UCSD-AML1 (cell line): ENCODE measurements at regions not wholly inside any gene's neighbourhood (a gene's known extent, or its start where the extent isn't known, plus 50 kb on each side); places are given as distances from the start of the nearest gene placed in this dataset.

Source experiments
- DNase-seq: peaks from one replicate; lab custom pipeline; 2025; ENCODE audit not compliant: unreplicated experiment; lab: John Stamatoyannopoulos, UW

GRCh38 chr14:53523226-53523625 lies 370.1 kb upstream of the DDHD1 start:
- no peak for DNase-seq

- no peak for DNase-seq
These were observed 367.2 kb upstream of the DDHD1 start for GRCh38 chr14:53520078-53520928.

GRCh38 chr14:53519137-53519536 lies 366.0 kb upstream of the DDHD1 start:
- no peak for DNase-seq

GRCh38 chr14:53517270-53517960 lies 364.3 kb upstream of the DDHD1 start:
- no peak for DNase-seq

GRCh38 chr14:53516261-53516774 lies 363.2 kb upstream of the DDHD1 start:
- no peak for DNase-seq

DNA sequence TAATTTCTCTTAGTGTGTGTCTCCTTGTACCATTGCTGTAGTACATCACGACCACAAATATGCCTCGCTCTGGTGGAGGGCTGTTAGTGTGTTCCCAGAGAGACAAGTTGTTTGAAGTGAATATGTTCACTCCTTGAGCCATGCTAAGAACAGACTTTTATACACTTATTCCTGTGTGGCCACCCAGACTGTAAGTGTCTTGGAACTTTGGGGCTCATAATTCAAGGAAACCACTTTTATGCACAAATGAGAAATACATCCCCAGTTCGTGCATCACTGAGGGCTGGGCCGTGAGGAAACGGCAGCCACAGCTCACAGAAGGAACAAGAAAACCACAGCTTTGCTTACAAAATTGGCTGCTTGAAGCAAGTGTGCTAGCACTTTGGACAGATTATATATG lies 362.2 kb upstream of the DDHD1 start:
- no peak for DNase-seq

DNA sequence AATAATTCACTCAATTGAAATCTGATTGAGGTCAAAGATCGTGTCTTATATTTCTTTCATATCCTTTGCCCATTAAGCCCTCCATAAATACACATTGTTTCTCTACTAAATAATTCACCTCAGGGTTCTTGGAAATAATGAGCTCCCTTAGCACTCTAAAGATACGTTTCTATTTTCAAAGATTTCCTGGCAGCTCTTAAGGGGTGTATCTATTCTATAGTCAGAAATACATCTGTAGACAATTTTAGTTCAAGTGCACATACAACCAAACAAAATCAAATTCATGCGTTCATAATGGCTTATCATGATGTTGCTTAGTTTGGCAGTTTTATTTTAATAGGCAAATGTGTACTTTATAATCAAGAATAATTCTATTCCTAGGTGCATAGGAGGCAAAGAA lies 361.1 kb upstream of the DDHD1 start:
- DNase-seq, result no peak

DNA sequence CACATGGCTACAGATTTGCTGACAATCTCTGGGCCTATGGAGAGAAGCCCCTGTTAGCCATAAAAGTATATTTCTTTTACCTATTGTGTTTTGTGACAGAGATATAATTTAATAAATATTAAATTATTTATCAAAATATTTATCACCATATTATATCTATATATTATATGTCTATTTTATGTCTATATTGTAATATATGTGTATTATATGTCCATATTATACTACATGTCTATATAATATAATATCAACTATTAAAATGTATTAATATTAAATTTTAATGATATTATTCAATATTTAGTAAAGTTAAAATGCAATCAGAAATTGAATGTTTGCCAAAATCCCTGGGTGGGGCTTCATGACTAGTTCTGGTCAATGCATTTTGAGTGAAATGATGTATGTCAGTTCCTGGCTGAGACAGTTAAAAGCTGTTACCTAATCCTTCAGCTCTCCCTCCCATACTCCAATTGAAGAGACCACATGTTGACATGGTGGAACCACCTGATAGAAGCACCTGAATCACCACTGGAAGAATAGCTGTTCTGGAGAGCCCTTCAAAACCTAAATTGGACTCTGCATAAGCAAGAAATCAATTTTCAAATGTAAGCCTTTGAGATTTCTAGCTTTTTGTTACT lies 357.3 kb upstream of the DDHD1 start:
- no peak for DNase-seq

GRCh38 chr14:53509276-53510244 lies 356.4 kb upstream of the DDHD1 start:
- DNase-seq, result no peak

- no peak for DNase-seq
These were observed 348.5 kb upstream of the DDHD1 start for GRCh38 chr14:53501361-53502211.

- no peak for DNase-seq
These were observed 347.1 kb upstream of the DDHD1 start for GRCh38 chr14:53500191-53500590.

DNA sequence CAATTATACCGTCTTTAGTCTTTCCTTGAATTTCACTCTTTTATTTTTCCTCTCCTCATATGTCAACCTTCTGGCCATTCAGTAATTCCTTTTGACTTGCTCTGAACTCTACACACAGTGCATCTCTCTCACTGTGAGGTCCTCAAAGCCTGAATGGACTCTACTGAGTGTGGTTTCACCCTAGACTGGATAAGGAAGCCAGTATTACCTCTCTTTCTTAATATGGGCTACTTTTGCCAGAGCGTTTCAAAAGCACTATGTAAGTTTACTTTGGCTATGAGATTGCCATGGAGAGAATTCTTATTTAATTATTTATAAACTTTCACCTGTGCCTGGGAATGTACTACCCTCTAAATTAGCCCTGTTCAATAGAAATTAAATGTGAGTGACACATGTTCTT lies 343.5 kb upstream of the DDHD1 start:
- no peak for DNase-seq

GRCh38 chr14:53495846-53496343 lies 342.8 kb upstream of the DDHD1 start:
- no peak for DNase-seq

- DNase-seq, result no peak
These were observed 341.5 kb upstream of the DDHD1 start for GRCh38 chr14:53494587-53494986.

DNA sequence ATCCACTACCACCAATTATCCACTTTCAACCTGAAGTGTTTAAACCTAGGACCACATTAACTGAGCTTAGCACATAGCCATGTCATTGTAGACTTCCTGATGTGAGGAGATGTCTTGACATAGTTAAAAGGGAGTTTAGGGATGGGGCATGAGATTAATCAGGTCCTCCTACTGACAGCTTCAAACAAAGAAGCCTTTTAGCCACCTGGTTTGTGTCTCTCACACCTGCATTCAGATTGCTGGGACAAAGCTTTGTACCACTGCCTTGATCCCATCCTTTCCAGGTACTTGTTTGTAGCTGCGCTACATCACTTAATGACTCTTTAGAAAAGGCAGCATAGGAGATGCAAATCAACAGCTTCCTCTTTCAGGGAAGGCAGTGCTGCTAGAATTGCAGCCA lies 340.7 kb upstream of the DDHD1 start:
- DNase-seq, result no peak

GRCh38 chr14:53493320-53493719 lies 340.2 kb upstream of the DDHD1 start:
- no peak for DNase-seq

DNA sequence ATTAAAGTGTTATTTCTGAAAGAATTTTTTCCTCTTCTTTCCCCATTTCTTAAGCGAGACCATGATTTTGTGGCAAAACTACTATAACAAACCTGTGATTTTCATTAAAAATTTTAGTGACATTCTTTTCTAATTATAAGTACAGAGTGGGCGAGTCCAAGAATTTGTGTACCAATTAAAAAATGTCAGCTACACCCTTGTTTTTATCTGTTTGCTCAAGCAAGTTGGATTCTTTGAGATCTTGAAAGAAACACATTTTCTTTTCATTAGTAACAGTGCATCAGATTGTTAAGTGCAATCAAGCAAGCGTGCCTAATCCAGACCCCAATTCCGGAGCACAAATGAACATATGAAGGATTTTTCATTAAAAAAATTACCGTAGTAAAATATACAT lies 338.8 kb upstream of the DDHD1 start:
- DNase-seq, result no peak

- DNase-seq, result no peak
These were observed 338.2 kb upstream of the DDHD1 start for GRCh38 chr14:53491256-53491883.

DNA sequence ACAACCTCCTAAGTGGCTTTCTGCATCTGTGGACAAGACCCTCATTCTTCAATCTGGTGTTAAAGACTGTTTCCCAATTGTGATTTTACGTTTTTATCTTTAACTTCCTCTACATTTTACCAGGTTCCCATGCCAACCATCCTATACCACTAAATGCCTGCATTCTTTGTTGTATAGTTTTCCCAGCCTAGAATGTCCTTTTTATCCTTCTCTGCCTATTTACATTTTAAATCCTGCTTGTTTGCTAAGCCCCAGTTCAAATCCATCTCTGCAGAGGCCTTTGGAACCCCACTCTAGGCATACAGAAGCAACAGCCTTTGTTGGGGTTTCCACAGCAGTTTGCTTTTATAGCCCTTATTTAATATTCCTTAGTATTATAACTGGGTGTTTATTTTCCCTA lies 325.1 kb upstream of the DDHD1 start:
- no peak for DNase-seq
